ENCODE measurements at regions not wholly inside any gene's neighbourhood (a gene's known extent, or its start where the extent isn't known, plus 50 kb on each side); places are given as distances from the start of the nearest gene placed in this dataset.

DNA sequence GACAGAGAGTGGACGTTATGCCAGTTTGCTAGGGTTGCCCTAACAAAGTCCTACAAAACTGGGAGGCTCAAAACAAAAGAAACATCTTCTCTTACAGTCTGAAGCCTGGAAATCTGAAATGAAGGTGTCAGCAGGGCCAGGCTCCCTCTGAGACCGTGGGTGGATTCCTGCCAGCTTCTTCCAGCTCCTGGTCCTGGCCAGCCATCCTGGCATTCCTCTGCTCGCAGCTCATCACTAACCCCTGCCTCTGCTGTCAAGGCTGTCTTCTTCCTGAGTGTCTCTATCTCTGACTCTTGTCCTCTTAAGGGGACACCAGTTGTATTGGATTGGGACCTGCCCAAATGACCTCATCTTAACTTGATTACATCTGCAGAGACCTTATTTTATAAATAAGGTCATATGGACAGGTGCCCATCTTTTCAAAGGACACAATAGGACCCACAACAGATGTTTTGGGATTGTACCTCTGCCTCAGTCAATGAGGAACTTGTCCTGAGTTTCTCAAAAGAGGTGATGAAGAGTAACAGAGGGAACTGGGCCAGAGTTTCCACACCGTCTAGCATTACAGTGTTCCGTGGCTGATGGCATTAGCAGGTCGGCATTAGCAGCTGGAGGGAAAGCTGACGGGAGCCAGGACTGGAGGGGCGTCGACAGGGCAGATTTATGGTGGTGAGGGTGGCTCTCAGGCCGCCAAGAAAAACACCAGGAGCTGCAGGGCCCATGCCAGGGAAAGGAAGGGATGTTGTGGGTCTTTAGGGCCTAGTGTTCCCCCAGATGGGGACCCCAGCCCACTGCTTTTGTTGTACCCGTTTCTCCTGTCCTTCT is 157.3 kb downstream of the TBXT start:
- Histone ChIP-seq H3K4me3 (no peak overlapping the region), H3K36me3 (ENCODE audit: insufficient read depth, low read length) (no peaks in the 10 kb centered on the region), H3K9me3 (ENCODE audit: low read depth, low read length) (no peaks in the 10 kb centered on the region), H3K27ac (no peak overlapping the region), H3K9ac (ENCODE audit: insufficient read length) (no peak overlapping the region)
- TF ChIP-seq EZH2 (IDR thresholded peaks at IDR 0.05) (no peak), FOXP2 (optimal IDR thresholded peaks at IDR 0.05; ENCODE audit: control extremely low read depth, extremely low read length, insufficient read depth) (no peak), POLR2AphosphoS5 (IDR thresholded peaks at IDR 0.05; ENCODE audit: borderline replicate concordance, low read depth, low read length) (no peak)
- no peak for DNase-seq (ENCODE audit: low read depth, low spot score)

DNA sequence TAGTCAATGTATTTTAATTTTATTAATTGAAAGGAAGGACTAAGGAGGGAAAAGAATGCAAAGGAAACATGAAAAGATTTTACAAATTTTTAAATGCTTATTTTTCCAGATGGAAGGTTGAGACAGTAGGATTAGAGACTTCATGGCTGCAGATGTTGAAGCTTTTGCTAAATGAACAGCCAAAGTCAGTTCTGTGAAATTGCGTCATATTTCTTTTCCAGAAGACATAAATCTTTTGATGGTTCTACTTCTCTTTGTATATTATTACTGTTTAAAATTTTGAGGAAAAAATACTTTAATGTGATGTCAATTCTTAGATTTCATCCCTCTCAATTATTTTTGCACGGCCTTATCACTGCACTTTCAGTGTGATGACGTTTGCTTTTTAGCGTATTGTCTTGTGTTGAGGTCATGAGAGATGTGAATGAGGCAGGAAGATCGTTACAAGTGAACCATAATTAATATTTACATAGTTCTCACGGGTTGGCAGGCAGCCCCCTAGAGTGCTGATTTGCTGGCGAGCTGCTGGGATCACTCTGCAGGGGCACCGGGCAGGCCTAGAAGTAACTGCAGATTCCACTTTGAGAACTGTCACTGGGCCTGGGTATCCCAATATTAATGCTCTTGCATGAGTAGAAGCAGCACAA is 158.1 kb downstream of the TBXT start:
- Histone ChIP-seq H3K4me3 (no peak overlapping the region), H3K27ac (no peak overlapping the region)
- no peak for DNase-seq (ENCODE audit: low read depth, low spot score)

GRCh38 chr6:166008441-166009369 is 158.9 kb downstream of the TBXT start:
- no peak for TF ChIP-seq FOXP2 (optimal IDR thresholded peaks at IDR 0.05; ENCODE audit: control extremely low read depth, extremely low read length, insufficient read depth)
- peak; percentile 89 for TF ChIP-seq EZH2 (IDR thresholded peaks at IDR 0.05)
- no peak overlapping the region for H3K4me3 ChIP-seq
- H3K27ac ChIP-seq: no peak overlapping the region
- H3K9ac ChIP-seq (ENCODE audit: insufficient read length): no peak overlapping the region
- no peaks in the 10 kb centered on the region for H3K9me3 ChIP-seq (ENCODE audit: low read depth, low read length)
- no peak for DNase-seq (ENCODE audit: low read depth, low spot score)
- no peaks in the 10 kb centered on the region for H3K36me3 ChIP-seq (ENCODE audit: insufficient read depth, low read length)

More for the DNA sequence above, 158.1 kb downstream of the TBXT start:
- H3K36me3 ChIP-seq (ENCODE audit: insufficient read depth, low read length): no peaks in the 10 kb centered on the region
- H3K9me3 ChIP-seq (ENCODE audit: low read depth, low read length): no peaks in the 10 kb centered on the region
- TF ChIP-seq POLR2AphosphoS5 (IDR thresholded peaks at IDR 0.05; ENCODE audit: borderline replicate concordance, low read depth, low read length) (no peak), EZH2 (IDR thresholded peaks at IDR 0.05) (no peak), FOXP2 (optimal IDR thresholded peaks at IDR 0.05; ENCODE audit: control extremely low read depth, extremely low read length, insufficient read depth) (no peak)
- H3K9ac ChIP-seq (ENCODE audit: insufficient read length): no peak overlapping the region

DNA sequence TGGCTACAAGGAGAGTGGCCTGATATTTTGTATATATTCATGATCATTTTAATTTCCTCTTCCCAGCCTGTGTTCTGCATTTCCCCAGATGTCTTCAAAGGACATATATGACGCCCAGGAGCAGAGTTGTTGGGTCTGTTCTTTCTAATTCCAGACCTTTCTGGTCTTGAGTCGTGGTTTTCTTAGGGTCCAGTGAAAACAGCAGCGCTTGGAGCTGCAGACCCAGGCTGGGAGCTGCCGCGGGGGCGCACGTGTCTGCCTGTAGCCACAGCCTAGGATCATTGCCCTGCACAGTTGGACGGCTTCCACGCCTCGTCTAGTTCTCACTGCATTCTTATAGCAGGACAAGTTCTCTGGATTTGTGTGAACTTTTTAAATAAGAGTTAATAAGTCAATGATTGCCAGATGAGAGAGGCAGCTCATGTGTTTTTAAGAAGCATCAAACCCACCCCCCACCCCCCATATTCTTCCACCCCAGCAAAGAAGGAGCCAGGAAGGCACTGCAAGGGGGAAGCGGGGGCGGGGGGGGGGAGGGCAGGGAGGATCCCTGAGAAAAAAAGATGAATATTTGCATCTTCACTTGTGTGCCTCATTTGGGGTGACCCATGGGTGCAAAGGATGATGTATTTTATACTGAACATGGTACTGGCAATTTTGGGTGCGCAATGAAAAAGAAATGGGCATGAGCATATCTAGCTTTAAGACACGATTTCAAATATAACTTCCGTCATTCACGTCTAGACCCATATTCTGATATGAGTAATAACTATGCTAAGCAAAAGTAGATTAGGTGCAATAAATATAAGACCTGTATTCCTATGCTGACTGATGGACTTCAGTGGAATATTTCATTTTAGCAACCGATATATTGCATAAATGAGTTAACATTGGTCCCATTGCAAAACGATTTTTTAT is 160.0 kb downstream of the TBXT start:
- no peak overlapping the region for H3K4me3 ChIP-seq
- H3K9ac ChIP-seq (ENCODE audit: insufficient read length): no peak overlapping the region
- no peak overlapping the region for H3K27ac ChIP-seq
- no peaks in the 10 kb centered on the region for H3K9me3 ChIP-seq (ENCODE audit: low read depth, low read length)
- no peaks in the 10 kb centered on the region for H3K36me3 ChIP-seq (ENCODE audit: insufficient read depth, low read length)
- TF ChIP-seq FOXP2 (optimal IDR thresholded peaks at IDR 0.05; ENCODE audit: control extremely low read depth, extremely low read length, insufficient read depth) (no peak), EZH2 (IDR thresholded peaks at IDR 0.05) (no peak), POLR2AphosphoS5 (IDR thresholded peaks at IDR 0.05; ENCODE audit: borderline replicate concordance, low read depth, low read length) (no peak)
- DNase-seq (ENCODE audit: low read depth, low spot score): no peak

DNA sequence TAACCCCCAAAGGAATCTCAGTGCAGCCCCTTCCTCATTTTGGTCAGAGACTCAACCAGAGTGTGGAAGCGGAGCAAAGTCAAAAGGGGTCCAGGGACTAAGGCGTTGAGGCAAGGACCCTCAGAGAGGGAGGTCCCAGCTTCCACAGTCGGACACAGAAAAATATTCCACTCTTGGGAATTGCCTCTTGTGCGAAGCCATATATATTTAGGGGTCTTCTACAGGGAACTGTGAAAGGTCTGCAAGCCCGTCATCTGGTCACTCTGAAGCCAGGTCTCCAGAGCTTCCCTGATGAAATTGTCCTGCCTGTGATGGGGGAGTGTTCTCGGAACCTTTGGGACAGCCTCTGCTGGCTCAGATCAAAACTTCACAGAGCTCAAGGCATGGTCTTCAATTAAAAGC is 160.8 kb downstream of the TBXT start:
- no peak for TF ChIP-seq FOXP2 (optimal IDR thresholded peaks at IDR 0.05; ENCODE audit: control extremely low read depth, extremely low read length, insufficient read depth)
- no peak for TF ChIP-seq POLR2AphosphoS5 (IDR thresholded peaks at IDR 0.05; ENCODE audit: borderline replicate concordance, low read depth, low read length)
- no peak for TF ChIP-seq EZH2 (IDR thresholded peaks at IDR 0.05)
- Histone ChIP-seq H3K36me3 (ENCODE audit: insufficient read depth, low read length) (no peaks in the 10 kb centered on the region), H3K9ac (ENCODE audit: insufficient read length) (no peak overlapping the region), H3K9me3 (ENCODE audit: low read depth, low read length) (no peaks in the 10 kb centered on the region), H3K4me3 (no peak overlapping the region; the same call in 1 of the 2 replicates), H3K27ac (no peak overlapping the region)
- DNase-seq (ENCODE audit: low read depth, low spot score): no peak

- Histone ChIP-seq H3K9ac (ENCODE audit: insufficient read length) (no peak overlapping the region), H3K4me3 (peak overlapping the region; percentile 60), H3K27ac (no peak overlapping the region), H3K9me3 (ENCODE audit: low read depth, low read length) (no peaks in the 10 kb centered on the region), H3K36me3 (ENCODE audit: insufficient read depth, low read length) (no peaks in the 10 kb centered on the region)
- TF ChIP-seq POLR2AphosphoS5 (IDR thresholded peaks at IDR 0.05; ENCODE audit: borderline replicate concordance, low read depth, low read length): no peak
- TF ChIP-seq EZH2 (IDR thresholded peaks at IDR 0.05): no peak
- no peak for TF ChIP-seq FOXP2 (optimal IDR thresholded peaks at IDR 0.05; ENCODE audit: control extremely low read depth, extremely low read length, insufficient read depth)
- DNase-seq (ENCODE audit: low read depth, low spot score): peak; percentile 40
These were observed 161.4 kb downstream of the TBXT start for GRCh38 chr6:166005944-166006899.

Data from SK-N-MC (cell line).